ENCODE measurements at regions not wholly inside any gene's neighbourhood (a gene's known extent, or its start where the extent isn't known, plus 50 kb on each side); places are given as distances from the start of the nearest gene placed in this dataset.

GRCh38 chr16:63323722-63324705 lies 1287.8 kb upstream of the CDH8 start:
- no peaks in the 10 kb centered on the region for H3K4me1 ChIP-seq (ENCODE audit: control insufficient read depth, insufficient read depth, low read length)
- WGBS (ENCODE audit: insufficient coverage, insufficient read length): no CpG with 5 or more reads among the region's 5 CpGs
- no peaks in the 10 kb centered on the region for H3K36me3 ChIP-seq (ENCODE audit: control insufficient read depth, insufficient read depth, low read length)
- no peak overlapping the region for H3K4me3 ChIP-seq (ENCODE audit: low read length)
- H3K27me3 ChIP-seq (ENCODE audit: control insufficient read depth, insufficient read depth, low read length): no peaks in the 10 kb centered on the region
- no peak for DNase-seq (ENCODE audit: low read depth, low spot score)
- no peaks in the 10 kb centered on the region for H3K9me3 ChIP-seq (ENCODE audit: control insufficient read depth, insufficient read depth, low read length)
- H3K27ac ChIP-seq (ENCODE audit: low read length): no peak overlapping the region

- H3K36me3 ChIP-seq (ENCODE audit: control insufficient read depth, insufficient read depth, low read length): no peaks in the 10 kb centered on the region
- no peak overlapping the region for H3K27ac ChIP-seq (ENCODE audit: low read length)
- DNase-seq (ENCODE audit: low read depth, low spot score): no peak
- no peaks in the 10 kb centered on the region for H3K4me1 ChIP-seq (ENCODE audit: control insufficient read depth, insufficient read depth, low read length)
- H3K9me3 ChIP-seq (ENCODE audit: control insufficient read depth, insufficient read depth, low read length): no peaks in the 10 kb centered on the region
- no peaks in the 10 kb centered on the region for H3K27me3 ChIP-seq (ENCODE audit: control insufficient read depth, insufficient read depth, low read length)
- no peak overlapping the region for H3K4me3 ChIP-seq (ENCODE audit: low read length)
- no CpG with 5 or more reads among the region's 1 CpG for WGBS (ENCODE audit: insufficient coverage, insufficient read length)
These were observed 1286.8 kb upstream of the CDH8 start for GRCh38 chr16:63323055-63323454.

GRCh38 chr16:63315229-63315628 lies 1279.0 kb upstream of the CDH8 start:
- Histone ChIP-seq H3K36me3 (ENCODE audit: control insufficient read depth, insufficient read depth, low read length) (no peaks in the 10 kb centered on the region), H3K27me3 (ENCODE audit: control insufficient read depth, insufficient read depth, low read length) (no peaks in the 10 kb centered on the region), H3K27ac (ENCODE audit: low read length) (no peak overlapping the region), H3K4me1 (ENCODE audit: control insufficient read depth, insufficient read depth, low read length) (no peaks in the 10 kb centered on the region), H3K9me3 (ENCODE audit: control insufficient read depth, insufficient read depth, low read length) (no peaks in the 10 kb centered on the region), H3K4me3 (ENCODE audit: low read length) (no peak overlapping the region)
- no peak for DNase-seq (ENCODE audit: low read depth, low spot score)
- WGBS (ENCODE audit: insufficient coverage, insufficient read length): no CpG with 5 or more reads among the region's 1 CpG

GRCh38 chr16:63312346-63312745 lies 1276.1 kb upstream of the CDH8 start:
- no peak overlapping the region for H3K27ac ChIP-seq (ENCODE audit: low read length)
- H3K36me3 ChIP-seq (ENCODE audit: control insufficient read depth, insufficient read depth, low read length): no peaks in the 10 kb centered on the region
- WGBS (ENCODE audit: insufficient coverage, insufficient read length): no CpG with 5 or more reads among the region's 1 CpG
- DNase-seq (ENCODE audit: low read depth, low spot score): no peak
- H3K4me3 ChIP-seq (ENCODE audit: low read length): no peak overlapping the region
- H3K4me1 ChIP-seq (ENCODE audit: control insufficient read depth, insufficient read depth, low read length): no peaks in the 10 kb centered on the region
- H3K27me3 ChIP-seq (ENCODE audit: control insufficient read depth, insufficient read depth, low read length): no peaks in the 10 kb centered on the region
- H3K9me3 ChIP-seq (ENCODE audit: control insufficient read depth, insufficient read depth, low read length): no peaks in the 10 kb centered on the region

GRCh38 chr16:63311313-63311712 lies 1275.1 kb upstream of the CDH8 start:
- 100% methylated on average over 1 of the region's 3 CpGs for WGBS (ENCODE audit: insufficient coverage, insufficient read length)
- H3K4me1 ChIP-seq (ENCODE audit: control insufficient read depth, insufficient read depth, low read length): no peaks in the 10 kb centered on the region
- no peaks in the 10 kb centered on the region for H3K27me3 ChIP-seq (ENCODE audit: control insufficient read depth, insufficient read depth, low read length)
- H3K9me3 ChIP-seq (ENCODE audit: control insufficient read depth, insufficient read depth, low read length): no peaks in the 10 kb centered on the region
- no peak for DNase-seq (ENCODE audit: low read depth, low spot score)
- H3K27ac ChIP-seq (ENCODE audit: low read length): no peak overlapping the region
- H3K4me3 ChIP-seq (ENCODE audit: low read length): no peak overlapping the region
- no peaks in the 10 kb centered on the region for H3K36me3 ChIP-seq (ENCODE audit: control insufficient read depth, insufficient read depth, low read length)

GRCh38 chr16:63302811-63303210 lies 1266.6 kb upstream of the CDH8 start:
- Histone ChIP-seq H3K27ac (ENCODE audit: low read length) (no peak overlapping the region), H3K36me3 (ENCODE audit: control insufficient read depth, insufficient read depth, low read length) (no peaks in the 10 kb centered on the region), H3K9me3 (ENCODE audit: control insufficient read depth, insufficient read depth, low read length) (no peaks in the 10 kb centered on the region), H3K4me1 (ENCODE audit: control insufficient read depth, insufficient read depth, low read length) (peaks cover 2% of the 10 kb centered on the region; the same call in 1 of the 2 replicates), H3K27me3 (ENCODE audit: control insufficient read depth, insufficient read depth, low read length) (no peaks in the 10 kb centered on the region), H3K4me3 (ENCODE audit: low read length) (no peak overlapping the region)
- DNase-seq (ENCODE audit: low read depth, low spot score): no peak
- WGBS (ENCODE audit: insufficient coverage, insufficient read length): no CpG with 5 or more reads among the region's 2 CpGs

GRCh38 chr16:63301349-63301748 lies 1265.1 kb upstream of the CDH8 start:
- no peak for DNase-seq (ENCODE audit: low read depth, low spot score)
- no peaks in the 10 kb centered on the region for H3K9me3 ChIP-seq (ENCODE audit: control insufficient read depth, insufficient read depth, low read length)
- no peaks in the 10 kb centered on the region for H3K27me3 ChIP-seq (ENCODE audit: control insufficient read depth, insufficient read depth, low read length)
- H3K4me3 ChIP-seq (ENCODE audit: low read length): no peak overlapping the region
- no peak overlapping the region for H3K27ac ChIP-seq (ENCODE audit: low read length)
- peaks cover 2% of the 10 kb centered on the region; the same call in 1 of the 2 replicates for H3K4me1 ChIP-seq (ENCODE audit: control insufficient read depth, insufficient read depth, low read length)
- 100% methylated on average over 1 of the region's 1 CpG for WGBS (ENCODE audit: insufficient coverage, insufficient read length)
- no peaks in the 10 kb centered on the region for H3K36me3 ChIP-seq (ENCODE audit: control insufficient read depth, insufficient read depth, low read length)

GRCh38 chr16:63298993-63299392 lies 1262.8 kb upstream of the CDH8 start:
- Histone ChIP-seq H3K27me3 (ENCODE audit: control insufficient read depth, insufficient read depth, low read length) (no peaks in the 10 kb centered on the region), H3K27ac (ENCODE audit: low read length) (no peak overlapping the region)
- DNase-seq (ENCODE audit: low read depth, low spot score): no peak

GRCh38 chr16:63292036-63292435 lies 1255.8 kb upstream of the CDH8 start:
- Histone ChIP-seq H3K27ac (ENCODE audit: low read length) (no peak overlapping the region), H3K9me3 (ENCODE audit: control insufficient read depth, insufficient read depth, low read length) (no peaks in the 10 kb centered on the region), H3K36me3 (ENCODE audit: control insufficient read depth, insufficient read depth, low read length) (no peaks in the 10 kb centered on the region), H3K27me3 (ENCODE audit: control insufficient read depth, insufficient read depth, low read length) (no peaks in the 10 kb centered on the region), H3K4me1 (ENCODE audit: control insufficient read depth, insufficient read depth, low read length) (no peaks in the 10 kb centered on the region), H3K4me3 (ENCODE audit: low read length) (no peak overlapping the region)
- no CpG with 5 or more reads among the region's 11 CpGs for WGBS (ENCODE audit: insufficient coverage, insufficient read length)
- no peak for DNase-seq (ENCODE audit: low read depth, low spot score)

More at GRCh38 chr16:63298993-63299392, 1262.8 kb upstream of the CDH8 start:
- Histone ChIP-seq H3K4me1 (ENCODE audit: control insufficient read depth, insufficient read depth, low read length) (peaks cover 2% of the 10 kb centered on the region; the same call in 1 of the 2 replicates), H3K9me3 (ENCODE audit: control insufficient read depth, insufficient read depth, low read length) (no peaks in the 10 kb centered on the region), H3K4me3 (ENCODE audit: low read length) (no peak overlapping the region), H3K36me3 (ENCODE audit: control insufficient read depth, insufficient read depth, low read length) (no peaks in the 10 kb centered on the region)
- WGBS (ENCODE audit: insufficient coverage, insufficient read length): no CpG with 5 or more reads among the region's 1 CpG

GRCh38 chr16:63289834-63290460 lies 1253.7 kb upstream of the CDH8 start:
- no peak overlapping the region for H3K4me3 ChIP-seq (ENCODE audit: low read length)
- no peaks in the 10 kb centered on the region for H3K36me3 ChIP-seq (ENCODE audit: control insufficient read depth, insufficient read depth, low read length)
- WGBS (ENCODE audit: insufficient coverage, insufficient read length): no CpG with 5 or more reads among the region's 16 CpGs
- DNase-seq (ENCODE audit: low read depth, low spot score): peak; percentile 63
- H3K4me1 ChIP-seq (ENCODE audit: control insufficient read depth, insufficient read depth, low read length): no peaks in the 10 kb centered on the region
- H3K9me3 ChIP-seq (ENCODE audit: control insufficient read depth, insufficient read depth, low read length): no peaks in the 10 kb centered on the region
- H3K27ac ChIP-seq (ENCODE audit: low read length): no peak overlapping the region
- no peaks in the 10 kb centered on the region for H3K27me3 ChIP-seq (ENCODE audit: control insufficient read depth, insufficient read depth, low read length)
